Colonic mucosa (tissue), 4 donors: ENCODE measurements at regions not wholly inside any gene's neighbourhood (a gene's known extent, or its start where the extent isn't known, plus 50 kb on each side); places are given as distances from the start of the nearest gene placed in this dataset.

Experiments
- DNase-seq: peaks from one replicate; pipeline ENCODE4 v3.0.0-alpha.2; 2020
- H3K27ac ChIP-seq: fragments of 200-600 bp; one replicate; pipeline ENCODE4 v1.8.0; 2021
- H3K27me3 ChIP-seq: fragments of 200-600 bp; one replicate; pipeline ENCODE4 v1.8.0; 2021
- H3K36me3 ChIP-seq: fragments of 200-600 bp; one replicate; pipeline ENCODE4 v1.8.0; 2021
- H3K4me1 ChIP-seq: fragments of 200-600 bp; one replicate; pipeline ENCODE4 v1.8.0; 2021; ENCODE audit warnings: mild to moderate bottlenecking
- H3K4me3 ChIP-seq: fragments of 200-600 bp; one replicate; pipeline ENCODE4 v1.8.0; 2021
- H3K9ac ChIP-seq, 2 donors: one replicate each; pipeline ENCODE4 v1.7.0; 2013; ENCODE audit warnings: control low read depth in 2 of 2, low read depth in 2 of 2, low read length in 2 of 2
- H3K9me3 ChIP-seq: fragments of 200-600 bp; one replicate; pipeline ENCODE4 v1.8.0; 2021
- CTCF ChIP-seq: fragments of 200-600 bp; IDR thresholded peaks from one replicate; pipeline ENCODE4 v1.8.0; 2022; ENCODE audit warnings: antibody characterized with exemption, mild to moderate bottlenecking
- intact Hi-C: fragments of 100-400 bp; cut with DNase I; formaldehyde crosslinking; loops from one replicate; pipeline ENCODE4 v1.14.1; 2022
- donor health status: healthy.
- donor health status: DM: no; HTN: no; CAD: no.
- donor health status: DM: no; HTN: no; CAD: no.

- intact Hi-C loops, result no loop called here
- H3K4me3 ChIP-seq, result no peak overlapping the region
- no peaks in the 10 kb centered on the region for H3K4me1 ChIP-seq
- no peak for TF ChIP-seq CTCF
- H3K36me3 ChIP-seq, result no peaks in the 10 kb centered on the region
- H3K27ac ChIP-seq, result no peak overlapping the region
- H3K9ac ChIP-seq, result no peak overlapping the region
- no peaks in the 10 kb centered on the region for H3K27me3 ChIP-seq
- H3K9me3 ChIP-seq, result no peaks in the 10 kb centered on the region
- DNase-seq, result no peak
Observed at GRCh38 chr1:58084266-58084665, 462.3 kb downstream of the OMA1 start.

GRCh38 chr1:58082596-58082995 is 463.9 kb downstream of the OMA1 start:
- no peaks in the 10 kb centered on the region for H3K36me3 ChIP-seq
- DNase-seq, result no peak
- H3K4me1 ChIP-seq, result no peaks in the 10 kb centered on the region
- H3K9me3 ChIP-seq, result no peaks in the 10 kb centered on the region
- H3K27ac ChIP-seq, result no peak overlapping the region
- intact Hi-C loops, result no loop called here
- H3K9ac ChIP-seq, result no peak overlapping the region
- no peak overlapping the region for H3K4me3 ChIP-seq
- no peaks in the 10 kb centered on the region for H3K27me3 ChIP-seq
- no peak for TF ChIP-seq CTCF

- intact Hi-C loops, result no loop called here
- TF ChIP-seq CTCF, result no peak
- DNase-seq, result no peak
- Histone ChIP-seq H3K36me3 (no peaks in the 10 kb centered on the region), H3K9ac (no peak overlapping the region), H3K4me3 (no peak overlapping the region), H3K4me1 (no peaks in the 10 kb centered on the region), H3K27ac (no peak overlapping the region), H3K27me3 (no peaks in the 10 kb centered on the region), H3K9me3 (no peaks in the 10 kb centered on the region)
Observed at GRCh38 chr1:58076258-58076657, 470.3 kb downstream of the OMA1 start.

- intact Hi-C loops, result no loop called here
- Histone ChIP-seq H3K36me3 (no peaks in the 10 kb centered on the region), H3K27ac (no peak overlapping the region), H3K27me3 (no peaks in the 10 kb centered on the region), H3K4me3 (no peak overlapping the region), H3K4me1 (no peaks in the 10 kb centered on the region), H3K9ac (no peak overlapping the region), H3K9me3 (no peaks in the 10 kb centered on the region)
- no peak for TF ChIP-seq CTCF
- no peak for DNase-seq
Observed at GRCh38 chr1:58075188-58075578, 471.3 kb downstream of the OMA1 start.

- no peak for TF ChIP-seq CTCF
Observed at GRCh38 chr1:58072450-58072849, 474.1 kb downstream of the OMA1 start.

GRCh38 chr1:58067082-58067481 is 479.4 kb downstream of the OMA1 start:
- Histone ChIP-seq H3K9ac (no peak overlapping the region), H3K27me3 (no peaks in the 10 kb centered on the region), H3K4me3 (no peak overlapping the region), H3K4me1 (no peaks in the 10 kb centered on the region), H3K9me3 (no peaks in the 10 kb centered on the region), H3K27ac (no peak overlapping the region), H3K36me3 (no peaks in the 10 kb centered on the region)
- TF ChIP-seq CTCF, result no peak
- intact Hi-C loops, result no loop called here
- no peak for DNase-seq

More at GRCh38 chr1:58072450-58072849, 474.1 kb downstream of the OMA1 start:
- H3K4me1 ChIP-seq, result no peaks in the 10 kb centered on the region
- no peaks in the 10 kb centered on the region for H3K9me3 ChIP-seq
- H3K4me3 ChIP-seq, result no peak overlapping the region
- DNase-seq, result no peak
- no peaks in the 10 kb centered on the region for H3K36me3 ChIP-seq
- H3K27ac ChIP-seq, result no peak overlapping the region
- intact Hi-C loops, result no loop called here
- H3K27me3 ChIP-seq, result no peaks in the 10 kb centered on the region
- no peak overlapping the region for H3K9ac ChIP-seq
